ENCODE measurements at regions not wholly inside any gene's neighbourhood (a gene's known extent, or its start where the extent isn't known, plus 50 kb on each side); places are given as distances from the start of the nearest gene placed in this dataset.

DNA sequence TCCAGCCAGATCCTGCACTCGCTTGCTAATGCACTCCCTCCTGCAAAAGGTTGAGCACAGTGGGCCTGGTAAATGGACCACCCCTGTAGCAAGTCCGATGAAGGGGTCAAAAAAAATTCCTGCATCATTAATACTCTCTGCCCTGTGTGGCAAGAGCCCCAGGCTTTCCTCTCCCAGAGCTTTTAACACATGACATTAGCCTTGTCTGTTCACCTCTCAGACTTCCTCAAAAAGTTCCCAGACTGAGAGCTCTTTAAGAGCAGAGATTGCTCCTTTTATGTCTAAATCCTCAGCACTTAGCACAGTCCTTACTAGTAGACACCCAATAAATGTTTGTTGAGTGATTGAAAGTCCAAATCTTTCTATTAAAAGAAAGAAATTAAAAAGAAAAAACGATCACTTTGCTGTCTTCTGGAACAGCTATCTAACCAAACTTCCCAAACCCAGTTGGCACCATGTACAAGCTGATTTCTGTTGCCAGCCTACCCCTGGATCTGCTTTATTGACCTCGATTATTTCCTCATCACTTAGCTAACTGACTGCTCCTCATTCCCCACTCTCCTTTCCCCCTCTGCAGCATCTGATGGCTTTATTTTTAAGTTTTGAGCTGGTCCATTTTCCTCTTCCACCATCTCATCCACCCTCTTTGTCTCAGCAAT is 209.8 kb downstream of the ENC1 start:
- Mint-ChIP-seq H3K27me3 (peaks cover 14% of the 10 kb centered on the region), H3K27ac (no peak overlapping the region), H3K4me1 (peaks cover 8% of the 10 kb centered on the region), H3K36me3 (ENCODE audit: low read depth) (no peaks in the 10 kb centered on the region), H3K9me3 (no peaks in the 10 kb centered on the region), H3K4me3 (no peak overlapping the region)
- POLR2A ChIA-PET: no interaction called here
- TF ChIP-seq, protein P1, sequence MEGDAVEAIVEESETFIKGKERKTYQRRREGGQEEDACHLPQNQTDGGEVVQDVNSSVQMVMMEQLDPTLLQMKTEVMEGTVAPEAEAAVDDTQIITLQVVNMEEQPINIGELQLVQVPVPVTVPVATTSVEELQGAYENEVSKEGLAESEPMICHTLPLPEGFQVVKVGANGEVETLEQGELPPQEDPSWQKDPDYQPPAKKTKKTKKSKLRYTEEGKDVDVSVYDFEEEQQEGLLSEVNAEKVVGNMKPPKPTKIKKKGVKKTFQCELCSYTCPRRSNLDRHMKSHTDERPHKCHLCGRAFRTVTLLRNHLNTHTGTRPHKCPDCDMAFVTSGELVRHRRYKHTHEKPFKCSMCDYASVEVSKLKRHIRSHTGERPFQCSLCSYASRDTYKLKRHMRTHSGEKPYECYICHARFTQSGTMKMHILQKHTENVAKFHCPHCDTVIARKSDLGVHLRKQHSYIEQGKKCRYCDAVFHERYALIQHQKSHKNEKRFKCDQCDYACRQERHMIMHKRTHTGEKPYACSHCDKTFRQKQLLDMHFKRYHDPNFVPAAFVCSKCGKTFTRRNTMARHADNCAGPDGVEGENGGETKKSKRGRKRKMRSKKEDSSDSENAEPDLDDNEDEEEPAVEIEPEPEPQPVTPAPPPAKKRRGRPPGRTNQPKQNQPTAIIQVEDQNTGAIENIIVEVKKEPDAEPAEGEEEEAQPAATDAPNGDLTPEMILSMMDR (IDR thresholded peaks at IDR 0.05): no peak
- intact Hi-C loops (cut with micrococcal nuclease): no loop called here
- CTCF ChIA-PET: no interaction called here
- ATAC-seq (ENCODE audit: low read depth) (no peak), DNase-seq (no peak)

DNA sequence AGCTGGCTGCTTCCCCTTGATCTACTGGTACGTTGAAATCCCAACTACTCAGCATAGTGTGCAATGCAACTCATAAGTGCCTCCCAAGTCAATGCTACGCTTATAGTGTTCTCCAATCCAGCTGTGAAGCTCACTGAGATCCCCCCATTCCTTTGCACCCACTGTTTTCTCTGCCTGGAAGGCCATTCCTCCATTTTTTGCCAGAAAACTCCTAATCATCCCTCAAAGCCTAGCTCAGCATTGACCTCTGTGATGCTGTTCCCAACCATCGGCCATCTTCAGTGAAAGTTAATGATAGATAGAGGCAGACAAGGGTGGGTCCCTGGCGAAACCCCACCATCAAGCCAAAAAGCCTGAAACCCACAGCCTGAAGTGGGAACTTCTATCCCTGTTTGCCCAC is 211.0 kb downstream of the ENC1 start:
- ATAC-seq (ENCODE audit: low read depth): no peak
- Mint-ChIP-seq H3K36me3 (ENCODE audit: low read depth) (no peaks in the 10 kb centered on the region), H3K4me3 (no peak overlapping the region), H3K27ac (no peak overlapping the region), H3K27me3 (peaks cover 11% of the 10 kb centered on the region), H3K9me3 (no peaks in the 10 kb centered on the region), H3K4me1 (peaks cover 8% of the 10 kb centered on the region)
- DNase-seq: no peak
- TF ChIP-seq, protein P1 (IDR thresholded peaks at IDR 0.05): no peak
- ChIA-PET POLR2A (no interaction called here), CTCF (no interaction called here)
- intact Hi-C loops (cut with micrococcal nuclease): no loop called here

DNA sequence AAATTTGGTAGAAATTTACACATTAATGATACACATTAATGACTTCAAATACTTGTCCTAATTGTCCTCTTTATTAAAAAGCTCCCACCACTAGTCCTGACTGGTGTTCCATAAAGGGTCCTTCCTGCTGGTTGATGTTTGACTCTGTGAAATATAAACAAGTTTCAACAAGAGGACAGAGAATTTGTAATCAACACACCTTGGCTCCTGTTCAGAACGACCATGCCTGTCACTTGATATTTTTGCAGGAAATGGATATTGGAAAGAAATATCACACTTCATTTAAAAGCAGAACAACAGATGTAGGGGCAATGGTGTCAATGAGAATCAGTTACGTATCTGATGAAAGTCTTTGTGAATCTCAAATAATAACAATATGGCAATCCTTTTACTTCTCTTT is 211.7 kb downstream of the ENC1 start:
- Mint-ChIP-seq H3K9me3 (no peaks in the 10 kb centered on the region), H3K27ac (no peak overlapping the region), H3K4me3 (no peak overlapping the region), H3K27me3 (peaks cover 11% of the 10 kb centered on the region), H3K4me1 (peaks cover 8% of the 10 kb centered on the region), H3K36me3 (ENCODE audit: low read depth) (no peaks in the 10 kb centered on the region)
- CTCF ChIA-PET: no interaction called here
- ATAC-seq (ENCODE audit: low read depth): no peak
- POLR2A ChIA-PET: no interaction called here
- intact Hi-C loops (cut with micrococcal nuclease): no loop called here
- TF ChIP-seq, protein P1 (IDR thresholded peaks at IDR 0.05): no peak
- DNase-seq: no peak

DNA sequence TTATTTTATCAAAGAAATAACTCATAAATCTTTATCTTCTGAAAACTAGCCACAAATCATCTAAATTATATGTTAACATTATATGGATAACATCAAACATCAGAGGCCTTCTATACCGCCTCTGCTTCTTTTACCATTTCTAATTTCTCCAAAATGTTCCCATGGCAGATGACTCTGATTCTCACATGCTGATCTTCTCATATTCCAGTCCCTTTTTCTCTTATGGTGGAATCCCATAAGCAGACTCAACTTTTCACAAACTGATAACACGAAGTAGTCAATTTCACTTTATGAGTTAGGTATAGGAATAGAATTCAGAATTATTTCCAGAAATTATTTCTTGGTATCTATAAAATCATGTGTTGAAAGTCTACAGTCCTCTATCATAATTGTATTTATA is 212.3 kb downstream of the ENC1 start:
- intact Hi-C loops (cut with micrococcal nuclease): no loop called here
- TF ChIP-seq, protein P1 (IDR thresholded peaks at IDR 0.05): no peak
- Mint-ChIP-seq H3K27ac (no peak overlapping the region), H3K4me3 (no peak overlapping the region), H3K4me1 (peaks cover 2% of the 10 kb centered on the region), H3K27me3 (peaks cover 5% of the 10 kb centered on the region), H3K9me3 (no peaks in the 10 kb centered on the region), H3K36me3 (ENCODE audit: low read depth) (no peaks in the 10 kb centered on the region)
- ChIA-PET CTCF (no interaction called here), POLR2A (no interaction called here)
- DNase-seq: no peak
- ATAC-seq (ENCODE audit: low read depth): no peak

DNA sequence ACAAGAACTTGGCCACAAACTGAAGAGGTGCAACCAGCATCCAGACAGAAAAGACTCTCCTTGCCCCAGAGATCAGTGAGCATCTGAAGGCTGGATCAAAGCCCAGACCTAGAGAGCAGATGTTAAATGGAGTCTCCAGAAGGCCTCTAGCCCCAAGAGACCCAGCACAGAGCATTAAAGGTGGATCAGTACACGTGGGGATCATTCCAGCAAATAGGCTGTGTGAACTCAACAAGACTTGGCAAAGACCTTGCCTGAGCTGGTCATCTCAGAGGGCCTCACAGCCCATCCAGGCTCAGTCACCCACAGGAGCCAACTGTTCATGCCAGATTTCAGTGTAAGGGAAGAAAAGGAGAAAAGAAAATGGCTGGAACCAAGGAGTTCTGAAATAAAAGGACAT is 214.0 kb downstream of the ENC1 start:
- Mint-ChIP-seq H3K27ac (no peak overlapping the region), H3K4me1 (no peaks in the 10 kb centered on the region), H3K9me3 (no peaks in the 10 kb centered on the region), H3K36me3 (ENCODE audit: low read depth) (no peaks in the 10 kb centered on the region), H3K27me3 (peaks cover 9% of the 10 kb centered on the region), H3K4me3 (no peak overlapping the region)
- ATAC-seq (ENCODE audit: low read depth) (no peak), DNase-seq (no peak)
- CTCF ChIA-PET: no interaction called here
- intact Hi-C loops (cut with micrococcal nuclease): no loop called here
- POLR2A ChIA-PET: no interaction called here
- TF ChIP-seq, protein P1 (IDR thresholded peaks at IDR 0.05): no peak

Data from activated B cell treated with CpG ODN at 0.5 μM for 24 hours (primary cell).